Fibroblast of the conjunctiva (primary cell): ENCODE measurements at regions not wholly inside any gene's neighbourhood (a gene's known extent, or its start where the extent isn't known, plus 50 kb on each side); places are given as distances from the start of the nearest gene placed in this dataset.
"Not testable (repeated sequence)": the region's sequence is repeated elsewhere in the genome, so short reads cannot be mapped to it uniquely, and the experiment has no call there.

Source experiments
- DNase-seq: peaks from one replicate; pipeline ENCODE4 v3.0.0-alpha.2; 2010; ENCODE audit warnings: low read depth

GRCh38 chr10:80750268-80750667, 212.6 kb downstream of the SH2D4B start:
- DNase-seq = no peak

GRCh38 chr10:80751940-80752339, 214.2 kb downstream of the SH2D4B start:
- no peak for DNase-seq

- no peak for DNase-seq
Measured at GRCh38 chr10:80753612-80754011, 215.9 kb downstream of the SH2D4B start.

- DNase-seq = no peak
Measured at GRCh38 chr10:80755893-80756292, 218.2 kb downstream of the SH2D4B start.

GRCh38 chr10:80759693-80760092, 222.0 kb downstream of the SH2D4B start:
- no peak for DNase-seq

GRCh38 chr10:80760914-80761371, 223.2 kb downstream of the SH2D4B start:
- DNase-seq = no peak

GRCh38 chr10:80767963-80768362, 230.3 kb downstream of the SH2D4B start:
- DNase-seq = no peak

GRCh38 chr10:80769700-80770160, 232.0 kb downstream of the SH2D4B start:
- DNase-seq = no peak

- DNase-seq = no peak
Measured at GRCh38 chr10:80770239-80770638, 232.5 kb downstream of the SH2D4B start.

- DNase-seq = no peak
Measured at GRCh38 chr10:80771285-80771684, 233.6 kb downstream of the SH2D4B start.

- DNase-seq = no peak
Measured at GRCh38 chr10:80771902-80772555, 234.3 kb downstream of the SH2D4B start.

GRCh38 chr10:80772596-80772995, 234.9 kb downstream of the SH2D4B start:
- no peak for DNase-seq

- DNase-seq = no peak
Measured at GRCh38 chr10:80784695-80785094, 247.0 kb downstream of the SH2D4B start.

GRCh38 chr10:80786322-80786721, 248.6 kb downstream of the SH2D4B start:
- DNase-seq = no peak

- no peak for DNase-seq
Measured at GRCh38 chr10:80787952-80788351, 250.2 kb downstream of the SH2D4B start.

GRCh38 chr10:80794994-80795393, 257.3 kb downstream of the SH2D4B start:
- DNase-seq = no peak

- DNase-seq = no peak
Measured at GRCh38 chr10:80805343-80806020, 267.8 kb downstream of the SH2D4B start.

- no peak for DNase-seq
Measured at GRCh38 chr10:80814147-80814652, 276.5 kb downstream of the SH2D4B start.

- DNase-seq = no peak
Measured at GRCh38 chr10:80829151-80829550, 291.4 kb downstream of the SH2D4B start.

GRCh38 chr10:80829562-80829961, 291.9 kb downstream of the SH2D4B start:
- no peak for DNase-seq

GRCh38 chr10:80832693-80833092, 295.0 kb downstream of the SH2D4B start:
- not testable (repeated sequence) for DNase-seq

- DNase-seq = no peak
Measured at GRCh38 chr10:80855348-80855971, 317.8 kb downstream of the SH2D4B start.

GRCh38 chr10:80856186-80856585, 318.5 kb downstream of the SH2D4B start:
- DNase-seq = no peak
